SK-N-SH (cell line): ENCODE measurements at regions not wholly inside any gene's neighbourhood (a gene's known extent, or its start where the extent isn't known, plus 50 kb on each side); places are given as distances from the start of the nearest gene placed in this dataset.

Source experiments
- CTCF ChIP-seq: fragments of 200-600 bp; sonication (generic); IDR thresholded peaks from 2 replicates; pipeline ENCODE4 v1.6.1; 2017; ENCODE audit warnings: antibody characterized with exemption, mild to moderate bottlenecking, moderate library complexity
- JUND ChIP-seq: IDR thresholded peaks from 2 replicates; pipeline ENCODE4 v1.4.0; 2012
- MXI1 ChIP-seq: IDR thresholded peaks from 2 replicates; pipeline ENCODE4 v1.6.1; 2012; ENCODE audit warnings: mild to moderate bottlenecking, low read depth, low read length, improper control_type of control experiment
- POLR2AphosphoS5 ChIP-seq: IDR thresholded peaks from 2 replicates; pipeline ENCODE4 v1.6.1; 2012; ENCODE audit warnings: low read depth, low read length
- REST ChIP-seq: IDR thresholded peaks from 2 replicates; pipeline ENCODE4 v1.6.1; 2012; ENCODE audit warnings: mild to moderate bottlenecking, low read depth, low read length, moderate library complexity
- USF1 ChIP-seq: IDR thresholded peaks from 2 replicates; pipeline ENCODE4 v1.4.0; 2012; ENCODE audit warnings: low read depth, borderline replicate concordance

- TF ChIP-seq REST = no peak
- no peak for TF ChIP-seq CTCF
- TF ChIP-seq POLR2AphosphoS5 = no peak
- no peak for TF ChIP-seq USF1
- no peak for TF ChIP-seq JUND
- TF ChIP-seq MXI1 = no peak
Observed at GRCh38 chr15:31155151-31155550, 53.6 kb upstream of the TRPM1 start.
